A549 (cell line): ENCODE measurements at regions not wholly inside any gene's neighbourhood (a gene's known extent, or its start where the extent isn't known, plus 50 kb on each side); places are given as distances from the start of the nearest gene placed in this dataset.

Experiments used
- CHD2 ChIP-seq: fragments of 150-350 bp; IDR thresholded peaks from 2 replicates; pipeline ENCODE4 v1.6.1; 2014; ENCODE audit warnings: low read length; ENCODE audit not compliant: partially characterized antibody
- EP300 ChIP-seq, 2 experiments: fragments of >200 bp; sonication (Bioruptor Twin); formaldehyde crosslinking; IDR thresholded peaks; 2 replicates in 1 of 2; 3 replicates in 1 of 2; pipeline ENCODE4 v1.6.1; 2016 to 2017
- FOSL2 ChIP-seq, 2 experiments: fragments of 450-650 bp in 1 of 2; fragments of >200 bp in 1 of 2; sonication (Bioruptor Twin) in 1 of 2; formaldehyde crosslinking; IDR thresholded peaks; 2 replicates each; pipeline versions ENCODE4 v1.5.0 to v1.6.1; 2016 to 2020; ENCODE audit warnings: mild to moderate bottlenecking in 1 of 2, moderate library complexity in 1 of 2
- HDAC2 ChIP-seq: fragments of 200-600 bp; sonication (generic); IDR thresholded peaks from 2 replicates; pipeline ENCODE4 v1.6.1; 2016
- KDM1A ChIP-seq: fragments of 200-600 bp; sonication (generic); IDR thresholded peaks from 2 replicates; pipeline ENCODE4 v1.6.1; 2016; ENCODE audit warnings: low read depth, mild to moderate bottlenecking
- MAFK ChIP-seq: fragments of 450-650 bp; IDR thresholded peaks from 2 replicates; pipeline ENCODE4 v1.6.1; 2014; ENCODE audit not compliant: partially characterized antibody
- MAZ ChIP-seq: fragments of 150-350 bp; IDR thresholded peaks from 2 replicates; pipeline ENCODE4 v1.6.1; 2014; ENCODE audit warnings: antibody characterized with exemption, low read depth, low read length, borderline replicate concordance
- MYC ChIP-seq: IDR thresholded peaks from 2 replicates; pipeline ENCODE4 v1.6.1; 2012; ENCODE audit warnings: mild to moderate bottlenecking, inconsistent platforms, low read length, improper control_type of control experiment, borderline replicate concordance
- PBX3 ChIP-seq: IDR thresholded peaks from 2 replicates; pipeline ENCODE4 v1.6.1; 2012
- POLR2A ChIP-seq: IDR thresholded peaks from 2 replicates; pipeline ENCODE4 v1.6.1; 2012; ENCODE audit warnings: mild to moderate bottlenecking, low read length
- RNF2 ChIP-seq: fragments of 200-600 bp; sonication (generic); IDR thresholded peaks from 2 replicates; pipeline ENCODE4 v1.6.1; 2016; ENCODE audit warnings: low read depth, mild to moderate bottlenecking, antibody characterized with exemption, moderate library complexity, borderline replicate concordance
- SMC3 ChIP-seq: fragments of >200 bp; sonication (Bioruptor Twin); formaldehyde crosslinking; IDR thresholded peaks from 3 replicates; pipeline ENCODE4 v1.6.1; 2018; ENCODE audit warnings: inconsistent platforms
- TF ChIP-seq, protein P1 (sequence below): fragments of >200 bp; sonication (Bioruptor Twin); formaldehyde crosslinking; IDR thresholded peaks from 3 replicates; pipeline ENCODE4 v1.5.1; 2016

- no peak for TF ChIP-seq MYC
- TF ChIP-seq, protein P1, sequence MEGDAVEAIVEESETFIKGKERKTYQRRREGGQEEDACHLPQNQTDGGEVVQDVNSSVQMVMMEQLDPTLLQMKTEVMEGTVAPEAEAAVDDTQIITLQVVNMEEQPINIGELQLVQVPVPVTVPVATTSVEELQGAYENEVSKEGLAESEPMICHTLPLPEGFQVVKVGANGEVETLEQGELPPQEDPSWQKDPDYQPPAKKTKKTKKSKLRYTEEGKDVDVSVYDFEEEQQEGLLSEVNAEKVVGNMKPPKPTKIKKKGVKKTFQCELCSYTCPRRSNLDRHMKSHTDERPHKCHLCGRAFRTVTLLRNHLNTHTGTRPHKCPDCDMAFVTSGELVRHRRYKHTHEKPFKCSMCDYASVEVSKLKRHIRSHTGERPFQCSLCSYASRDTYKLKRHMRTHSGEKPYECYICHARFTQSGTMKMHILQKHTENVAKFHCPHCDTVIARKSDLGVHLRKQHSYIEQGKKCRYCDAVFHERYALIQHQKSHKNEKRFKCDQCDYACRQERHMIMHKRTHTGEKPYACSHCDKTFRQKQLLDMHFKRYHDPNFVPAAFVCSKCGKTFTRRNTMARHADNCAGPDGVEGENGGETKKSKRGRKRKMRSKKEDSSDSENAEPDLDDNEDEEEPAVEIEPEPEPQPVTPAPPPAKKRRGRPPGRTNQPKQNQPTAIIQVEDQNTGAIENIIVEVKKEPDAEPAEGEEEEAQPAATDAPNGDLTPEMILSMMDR, result no peak
- no peak for TF ChIP-seq RNF2
- TF ChIP-seq CHD2, result no peak
- no peak for TF ChIP-seq SMC3
- no peak for TF ChIP-seq POLR2A
- TF ChIP-seq MAFK, result no peak
- no peak for TF ChIP-seq EP300 (IDR thresholded peaks at IDR 0.05)
- TF ChIP-seq KDM1A, result no peak
- no peak for TF ChIP-seq HDAC2
- TF ChIP-seq MAZ, result no peak
- TF ChIP-seq FOSL2 (IDR thresholded peaks at IDR 0.05), result no peak
- no peak for TF ChIP-seq FOSL2 (CRISPR knock-in tag; IDR thresholded peaks at IDR 0.05)
- TF ChIP-seq PBX3, result no peak
Observed at GRCh38 chr5:77926337-77926736, 150.2 kb upstream of the TBCA start.
